ENCODE measurements at regions not wholly inside any gene's neighbourhood (a gene's known extent, or its start where the extent isn't known, plus 50 kb on each side); places are given as distances from the start of the nearest gene placed in this dataset.

DNA sequence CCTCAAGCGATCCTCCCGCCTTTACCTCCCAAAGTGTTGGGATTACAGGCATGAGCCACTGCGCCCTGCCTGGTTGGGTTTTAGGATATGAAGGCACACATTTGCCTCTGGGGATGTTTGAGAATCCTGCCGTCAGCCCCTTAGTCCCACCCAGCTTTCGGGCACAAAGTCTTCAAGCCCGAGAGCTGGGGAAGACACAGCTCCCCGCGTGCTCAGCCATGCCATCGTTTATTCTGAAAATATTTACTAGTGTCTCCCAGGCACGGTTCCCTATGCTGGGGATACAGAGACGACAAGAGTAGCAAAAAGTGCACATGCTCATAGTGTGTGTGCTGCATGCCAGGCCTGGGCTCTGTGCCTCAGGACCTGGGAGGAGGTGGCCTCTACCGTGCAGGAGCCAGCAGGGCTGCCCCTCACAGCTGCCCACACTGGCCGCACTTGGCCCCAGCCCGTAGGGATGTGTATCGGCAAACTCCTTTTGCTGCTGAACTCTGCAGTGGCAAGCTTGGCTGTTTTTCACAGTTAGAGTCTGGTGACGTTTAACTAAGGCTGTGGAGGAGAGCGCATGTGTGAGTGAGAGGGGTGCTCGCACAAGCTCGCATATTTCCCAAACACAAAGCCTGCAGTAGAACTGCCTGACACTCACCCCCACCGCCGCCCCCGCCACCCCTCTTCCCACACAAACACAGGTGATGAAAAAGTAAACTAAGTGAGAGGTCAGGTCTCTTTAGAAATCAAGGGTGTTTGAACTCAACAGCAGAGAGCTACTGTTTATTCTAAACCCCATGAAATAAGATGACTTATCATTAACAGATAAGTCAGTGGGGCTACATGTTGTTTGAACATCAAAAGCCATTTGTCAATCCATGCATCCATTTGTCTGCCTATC is 266.4 kb downstream of the MRTFB start:
- no peak for DNase-seq

DNA sequence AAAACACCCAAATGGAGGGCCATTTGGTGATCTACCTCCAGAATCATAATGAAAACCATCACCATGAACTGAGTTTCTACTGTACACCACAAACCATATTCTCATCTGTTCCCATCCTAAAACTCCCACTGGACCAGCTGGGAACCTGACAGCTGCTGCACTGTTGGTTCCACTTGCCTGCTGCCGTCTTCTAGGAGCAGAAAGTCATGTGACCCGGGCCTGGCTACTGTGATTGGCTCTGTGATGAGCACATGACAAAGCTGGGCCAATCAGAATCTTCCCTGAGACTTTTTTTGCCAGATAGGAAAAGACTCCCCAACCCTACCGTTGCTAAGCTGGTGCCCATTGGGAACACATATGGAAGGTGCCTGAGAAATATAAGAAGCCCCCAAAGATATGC is 264.2 kb downstream of the MRTFB start:
- DNase-seq = peak; percentile 37

More for the DNA sequence above, 266.4 kb downstream of the MRTFB start:
- Histone ChIP-seq H3K4me3 (ENCODE audit: low read depth, low read length) (no peak overlapping the region), H3K9me3 (peaks cover 6% of the 10 kb centered on the region; the same call in 1 of the 2 replicates), H3K27me3 (no peaks in the 10 kb centered on the region), H3K4me1 (no peaks in the 10 kb centered on the region), H3K36me3 (no peaks in the 10 kb centered on the region)
- TF ChIP-seq, protein P1, sequence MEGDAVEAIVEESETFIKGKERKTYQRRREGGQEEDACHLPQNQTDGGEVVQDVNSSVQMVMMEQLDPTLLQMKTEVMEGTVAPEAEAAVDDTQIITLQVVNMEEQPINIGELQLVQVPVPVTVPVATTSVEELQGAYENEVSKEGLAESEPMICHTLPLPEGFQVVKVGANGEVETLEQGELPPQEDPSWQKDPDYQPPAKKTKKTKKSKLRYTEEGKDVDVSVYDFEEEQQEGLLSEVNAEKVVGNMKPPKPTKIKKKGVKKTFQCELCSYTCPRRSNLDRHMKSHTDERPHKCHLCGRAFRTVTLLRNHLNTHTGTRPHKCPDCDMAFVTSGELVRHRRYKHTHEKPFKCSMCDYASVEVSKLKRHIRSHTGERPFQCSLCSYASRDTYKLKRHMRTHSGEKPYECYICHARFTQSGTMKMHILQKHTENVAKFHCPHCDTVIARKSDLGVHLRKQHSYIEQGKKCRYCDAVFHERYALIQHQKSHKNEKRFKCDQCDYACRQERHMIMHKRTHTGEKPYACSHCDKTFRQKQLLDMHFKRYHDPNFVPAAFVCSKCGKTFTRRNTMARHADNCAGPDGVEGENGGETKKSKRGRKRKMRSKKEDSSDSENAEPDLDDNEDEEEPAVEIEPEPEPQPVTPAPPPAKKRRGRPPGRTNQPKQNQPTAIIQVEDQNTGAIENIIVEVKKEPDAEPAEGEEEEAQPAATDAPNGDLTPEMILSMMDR (IDR thresholded peaks at IDR 0.05; ENCODE audit: low read depth, low read length) = no peak

DNA sequence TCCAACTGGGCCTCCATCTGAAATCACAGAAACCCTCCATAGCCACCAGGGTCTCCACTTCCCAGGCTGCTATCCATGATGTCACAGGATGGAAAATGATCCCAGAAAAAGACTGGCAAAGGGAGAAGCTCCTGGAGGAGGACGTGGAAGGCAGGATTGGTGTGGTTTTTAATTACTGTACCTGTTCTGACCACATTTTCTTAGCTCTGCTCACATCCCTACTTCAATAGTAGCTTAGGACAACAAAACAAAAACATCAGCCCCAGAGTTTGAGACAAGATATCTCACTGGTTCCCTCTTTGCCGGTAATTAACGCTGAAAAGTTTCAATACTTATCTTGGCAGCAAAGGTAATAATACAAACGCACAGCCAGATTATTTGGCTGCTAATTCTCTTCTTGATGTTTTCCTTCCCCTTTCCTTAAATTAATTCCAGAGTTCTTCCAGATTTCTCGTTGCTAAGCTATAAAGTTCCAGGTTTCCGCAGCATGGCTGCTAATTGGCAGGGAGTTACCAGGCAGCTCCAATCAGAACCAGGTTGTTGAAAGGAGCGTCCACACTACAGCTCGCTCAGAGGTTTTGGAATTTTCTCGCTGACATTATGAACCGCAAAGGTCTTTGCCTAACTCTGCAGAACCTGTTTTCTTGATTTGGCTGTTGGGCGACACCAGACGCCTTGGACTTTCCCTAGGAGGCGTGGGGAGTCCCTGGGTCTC is 263.4 kb downstream of the MRTFB start:
- H3K9me3 ChIP-seq = peaks cover 6% of the 10 kb centered on the region; the same call in 1 of the 2 replicates
- no peaks in the 10 kb centered on the region for H3K36me3 ChIP-seq
- no peaks in the 10 kb centered on the region for H3K27me3 ChIP-seq
- no peak for DNase-seq
- TF ChIP-seq, protein P1 (IDR thresholded peaks at IDR 0.05; ENCODE audit: low read depth, low read length) = no peak
- H3K4me1 ChIP-seq = no peaks in the 10 kb centered on the region
- H3K4me3 ChIP-seq (ENCODE audit: low read depth, low read length) = no peak overlapping the region

More for the DNA sequence above, 264.2 kb downstream of the MRTFB start:
- Histone ChIP-seq H3K4me1 (no peaks in the 10 kb centered on the region), H3K36me3 (no peaks in the 10 kb centered on the region), H3K4me3 (ENCODE audit: low read depth, low read length) (no peak overlapping the region), H3K27me3 (no peaks in the 10 kb centered on the region), H3K9me3 (peaks cover 6% of the 10 kb centered on the region; the same call in 1 of the 2 replicates)
- TF ChIP-seq, protein P1 (IDR thresholded peaks at IDR 0.05; ENCODE audit: low read depth, low read length) = no peak

- no peaks in the 10 kb centered on the region for H3K4me1 ChIP-seq
- TF ChIP-seq, protein P1 (IDR thresholded peaks at IDR 0.05; ENCODE audit: low read depth, low read length) = no peak
- H3K27me3 ChIP-seq = no peaks in the 10 kb centered on the region
- peaks cover 6% of the 10 kb centered on the region; the same call in 1 of the 2 replicates for H3K9me3 ChIP-seq
- no peak for DNase-seq
- H3K4me3 ChIP-seq (ENCODE audit: low read depth, low read length) = no peak overlapping the region
- peaks cover 3% of the 10 kb centered on the region; the same call in 1 of the 2 replicates for H3K36me3 ChIP-seq
Observed at GRCh38 chr16:14333361-14333760, 262.2 kb downstream of the MRTFB start.

DNA sequence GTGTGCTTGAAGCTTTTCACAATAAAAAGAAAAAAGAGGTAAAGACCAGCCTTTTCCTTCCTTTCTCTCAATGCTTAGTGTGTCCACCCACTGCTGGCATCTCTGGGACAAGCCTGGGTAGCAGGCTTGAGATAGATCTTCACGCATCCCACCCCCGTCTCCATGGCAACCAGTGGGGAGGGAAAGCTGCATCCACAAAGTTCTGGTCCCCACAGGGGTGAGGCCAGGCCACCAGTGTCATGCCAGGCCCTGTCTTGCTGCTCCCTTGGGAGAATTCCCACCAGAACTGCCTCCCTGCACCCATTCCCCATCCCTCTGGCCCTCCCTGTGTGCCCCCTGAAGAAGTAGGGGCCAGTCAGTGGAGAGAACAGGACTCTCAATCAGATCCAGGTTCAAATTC is 259.9 kb downstream of the MRTFB start:
- Histone ChIP-seq H3K36me3 (peaks cover 10% of the 10 kb centered on the region), H3K9me3 (peaks cover 6% of the 10 kb centered on the region; the same call in 1 of the 2 replicates)

More for the DNA sequence above, 259.9 kb downstream of the MRTFB start:
- H3K4me1 ChIP-seq = peaks cover 5% of the 10 kb centered on the region; the same call in 1 of the 2 replicates
- TF ChIP-seq, protein P1 (IDR thresholded peaks at IDR 0.05; ENCODE audit: low read depth, low read length) = no peak
- H3K27me3 ChIP-seq = no peaks in the 10 kb centered on the region
- H3K4me3 ChIP-seq (ENCODE audit: low read depth, low read length) = no peak overlapping the region
- peak; percentile 27 for DNase-seq
